ENCODE measurements at regions not wholly inside any gene's neighbourhood (a gene's known extent, or its start where the extent isn't known, plus 50 kb on each side); places are given as distances from the start of the nearest gene placed in this dataset.
"Not testable (repeated sequence)": the region's sequence is repeated elsewhere in the genome, so short reads cannot be mapped to it uniquely, and the experiment has no call there.

- DNase-seq (ENCODE audit: low read depth in 2 of 2): no peak
Observed at GRCh38 chr5:142542078-142542477, 143.8 kb downstream of the FGF1 start.

DNA sequence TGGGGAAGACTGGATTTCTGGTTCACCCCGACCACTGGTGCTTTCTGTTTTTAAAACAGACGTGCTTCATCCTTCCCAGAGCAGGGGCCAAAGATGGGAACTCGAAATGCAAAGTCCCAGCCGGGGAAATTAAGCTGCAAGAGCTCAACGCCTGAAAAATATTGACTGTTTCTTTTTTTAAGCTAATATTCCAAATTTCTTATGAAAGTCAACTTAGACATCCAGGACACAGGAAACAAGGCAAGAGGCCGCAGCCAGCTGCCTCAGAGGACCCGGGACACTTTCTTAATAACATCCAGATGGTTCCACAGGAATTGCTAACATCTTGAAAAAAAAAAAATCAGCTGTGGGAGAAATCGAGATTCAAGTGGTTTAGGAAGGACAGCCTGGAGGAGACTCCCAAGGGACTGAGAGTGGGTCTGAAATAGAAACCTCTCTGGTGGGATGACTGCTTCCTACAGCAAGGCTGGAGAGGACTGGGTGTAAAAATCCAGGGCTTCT lies 144.9 kb downstream of the FGF1 start:
- DNase-seq (ENCODE audit: low read depth in 2 of 2): no peak

DNA sequence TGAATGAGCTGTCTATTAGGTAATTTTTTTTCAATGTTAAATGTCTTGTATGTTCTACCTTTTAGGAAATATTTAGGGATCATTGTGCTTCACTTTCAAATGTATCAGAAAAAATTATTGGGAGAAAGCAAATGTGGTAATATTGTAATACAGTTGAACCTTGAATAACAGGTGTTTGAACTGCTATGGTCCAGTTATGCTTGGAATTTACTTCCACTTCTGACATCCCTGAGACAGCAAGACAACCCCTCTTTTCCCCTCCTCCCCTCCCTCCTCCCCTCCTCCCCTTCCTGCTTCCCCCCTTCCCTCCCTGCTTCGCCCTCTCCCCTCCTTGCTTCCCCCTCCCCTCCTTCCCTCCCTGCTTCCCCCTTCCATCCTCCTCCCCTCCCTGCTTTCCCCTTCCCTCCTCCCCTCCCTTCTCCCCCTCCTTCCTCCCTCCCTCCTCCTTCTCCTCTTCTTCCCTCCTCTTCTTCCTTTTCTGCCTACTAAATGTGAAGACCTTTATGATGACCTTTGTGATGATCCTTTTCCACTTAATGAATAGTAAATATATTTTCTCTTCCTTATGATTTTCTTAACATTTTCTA lies 146.6 kb downstream of the FGF1 start:
- DNase-seq (ENCODE audit: low read depth in 2 of 2): no peak

- DNase-seq (ENCODE audit: low read depth in 2 of 2): no peak
Observed at GRCh38 chr5:142537938-142538337, 148.0 kb downstream of the FGF1 start.

DNA sequence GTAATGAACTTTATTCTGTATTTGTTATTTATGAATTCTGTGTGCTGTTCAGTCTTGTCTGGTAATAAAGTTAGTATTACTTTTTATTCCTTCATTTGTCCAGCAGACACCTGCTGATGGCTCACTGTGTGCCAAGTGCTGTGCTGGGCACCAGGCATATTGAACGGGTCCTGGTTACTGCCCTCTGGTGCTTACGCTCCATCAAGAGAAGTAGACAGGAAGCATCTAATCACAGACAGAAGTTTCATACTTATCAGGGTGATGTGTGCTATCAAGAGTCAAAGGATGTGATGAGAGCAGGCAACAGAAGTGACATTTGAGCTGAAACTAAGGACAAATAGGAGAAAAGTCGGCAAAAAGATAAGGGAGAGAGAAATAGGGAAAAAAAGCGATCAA lies 153.1 kb downstream of the FGF1 start:
- DNase-seq (ENCODE audit: low read depth in 2 of 2): no peak

DNA sequence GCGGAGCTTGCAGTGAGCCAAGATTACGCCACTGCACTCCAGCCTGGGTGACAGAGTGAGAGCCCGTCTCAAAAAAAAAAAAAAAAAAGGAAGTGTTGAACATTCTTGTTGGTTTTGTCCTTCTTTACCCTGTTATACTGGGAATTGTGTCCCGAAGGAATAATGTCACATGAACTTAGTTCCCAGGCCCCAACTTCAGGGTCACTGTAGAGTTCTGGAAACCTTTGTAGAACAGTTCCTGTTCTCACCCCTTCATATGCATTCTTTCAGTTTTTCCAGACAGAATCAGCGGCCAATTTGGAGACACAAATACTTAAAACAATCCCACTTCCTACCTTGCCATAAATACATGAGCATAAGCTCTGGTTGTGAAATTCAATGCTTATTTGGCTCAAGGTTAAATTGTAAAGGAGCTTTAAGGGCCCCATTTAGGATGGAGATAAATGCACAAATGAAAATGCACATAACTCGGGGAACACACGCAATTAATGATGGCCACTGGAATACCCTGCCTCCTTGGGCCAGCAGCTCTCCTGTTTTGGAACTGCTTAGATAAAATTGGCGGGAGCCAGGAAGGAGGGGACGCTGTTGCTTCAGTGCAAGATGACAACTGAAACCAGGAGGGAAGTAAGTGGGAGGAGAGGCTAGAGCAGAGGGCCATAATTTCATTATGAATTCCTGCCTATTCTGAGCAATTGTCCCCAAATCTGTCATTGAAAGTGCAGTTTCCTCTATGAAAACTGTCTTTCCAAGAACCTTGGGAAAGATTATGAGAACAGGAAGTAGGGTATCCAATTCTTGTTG lies 153.7 kb downstream of the FGF1 start:
- DNase-seq (ENCODE audit: low read depth in 2 of 2): no peak

GRCh38 chr5:142530904-142531303 lies 155.0 kb downstream of the FGF1 start:
- DNase-seq (ENCODE audit: low read depth in 2 of 2): no peak

GRCh38 chr5:142529626-142530278 lies 156.1 kb downstream of the FGF1 start:
- no peak for DNase-seq (ENCODE audit: low read depth in 2 of 2)

DNA sequence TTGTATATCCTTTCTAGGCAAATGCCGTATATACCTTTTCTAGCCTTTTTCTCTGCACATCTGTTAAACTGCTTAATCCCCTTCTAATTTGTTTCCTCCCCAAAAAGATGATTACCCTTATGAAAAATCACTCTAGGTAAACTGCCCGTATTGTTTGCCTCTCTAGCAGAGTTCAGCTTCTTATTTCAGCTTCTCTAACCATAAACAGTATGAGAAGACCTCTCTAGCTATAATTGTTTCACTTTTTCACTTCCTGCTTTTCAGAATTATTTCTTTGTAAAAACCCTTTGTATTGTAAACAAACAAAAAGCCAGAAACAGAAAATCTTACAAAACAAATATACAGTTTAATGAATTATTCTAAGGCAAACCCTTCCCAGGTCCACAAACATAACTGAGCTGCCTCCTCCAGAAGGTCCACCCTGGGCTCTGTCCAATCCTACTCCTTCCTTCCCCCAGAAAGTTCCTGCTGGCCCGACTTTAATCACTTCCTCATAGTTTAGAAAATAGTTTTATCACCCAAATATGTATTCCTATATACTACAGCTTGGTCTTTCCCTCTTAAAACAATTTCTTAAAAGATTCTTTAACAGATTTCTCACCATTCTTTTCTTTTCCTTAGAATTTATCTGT lies 158.1 kb downstream of the FGF1 start:
- no peak for DNase-seq (ENCODE audit: low read depth in 2 of 2)

DNA sequence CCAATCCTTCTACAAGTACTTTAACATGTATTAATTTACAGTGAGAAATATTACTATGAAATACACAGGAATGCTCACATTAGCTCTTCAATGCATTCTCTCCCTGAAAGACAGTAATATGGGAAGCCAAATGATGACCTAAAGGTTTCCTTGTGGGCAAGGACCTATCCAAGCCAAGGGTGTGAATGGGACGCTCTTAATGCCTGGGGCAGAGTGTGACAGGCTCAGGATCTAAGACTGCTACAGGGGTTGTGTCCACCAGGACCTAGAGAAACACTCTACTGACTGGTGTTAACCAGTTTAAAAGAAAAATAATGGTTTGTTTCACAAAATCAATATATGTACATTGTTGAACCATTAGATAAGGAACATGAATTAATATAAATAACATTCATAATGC lies 158.7 kb downstream of the FGF1 start:
- no peak for DNase-seq (ENCODE audit: low read depth in 2 of 2)

GRCh38 chr5:142522983-142523382 lies 162.9 kb downstream of the FGF1 start:
- no peak for DNase-seq (ENCODE audit: low read depth in 2 of 2)

DNA sequence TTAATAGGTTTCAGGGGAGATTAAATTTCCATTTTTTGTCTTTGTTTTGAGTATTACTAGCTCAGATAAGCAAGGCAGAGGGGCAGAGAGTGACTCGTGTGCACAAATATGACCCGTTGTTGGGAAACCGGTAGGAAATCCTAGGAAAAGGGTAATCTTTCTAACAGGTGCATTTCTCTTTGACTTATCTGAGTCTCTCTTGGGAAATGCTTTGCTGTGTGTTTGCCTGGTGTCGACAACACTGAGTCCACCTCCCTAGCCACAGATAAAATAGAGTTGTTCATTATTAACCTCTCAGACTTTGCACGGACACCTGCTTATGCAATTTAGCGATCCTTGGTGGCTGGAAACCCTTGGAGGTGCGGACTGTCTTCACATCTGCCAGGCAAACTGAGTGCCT lies 164.2 kb downstream of the FGF1 start:
- no peak for DNase-seq (ENCODE audit: low read depth in 2 of 2)

DNA sequence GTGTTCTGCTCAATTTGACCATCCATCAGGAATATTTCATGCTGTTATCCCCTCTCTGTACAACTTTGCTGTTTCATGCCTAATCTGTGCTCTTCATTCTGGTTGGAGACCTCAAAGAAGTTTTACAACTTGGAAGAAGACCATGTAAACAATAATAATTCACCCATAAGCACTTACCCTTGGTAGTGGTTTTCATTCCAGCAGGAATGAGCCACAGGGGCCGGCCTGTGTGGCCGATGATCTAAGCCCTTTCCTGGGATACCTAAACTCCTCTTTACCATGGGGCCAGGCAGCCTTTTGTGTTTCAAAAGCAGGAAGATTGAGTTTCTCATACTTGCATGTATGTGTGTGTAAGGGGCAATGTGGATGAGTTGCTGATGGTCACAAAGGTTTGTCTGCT lies 165.0 kb downstream of the FGF1 start:
- no peak for DNase-seq (ENCODE audit: low read depth in 2 of 2)

- DNase-seq (ENCODE audit: low read depth in 2 of 2): not testable (repeated sequence)
Observed at GRCh38 chr5:142519913-142520312, 166.0 kb downstream of the FGF1 start.

GRCh38 chr5:142517840-142518239 lies 168.1 kb downstream of the FGF1 start:
- no peak for DNase-seq (ENCODE audit: low read depth in 2 of 2)

- DNase-seq (ENCODE audit: low read depth in 2 of 2): no peak
Observed at GRCh38 chr5:142516732-142517131, 169.2 kb downstream of the FGF1 start.

DNA sequence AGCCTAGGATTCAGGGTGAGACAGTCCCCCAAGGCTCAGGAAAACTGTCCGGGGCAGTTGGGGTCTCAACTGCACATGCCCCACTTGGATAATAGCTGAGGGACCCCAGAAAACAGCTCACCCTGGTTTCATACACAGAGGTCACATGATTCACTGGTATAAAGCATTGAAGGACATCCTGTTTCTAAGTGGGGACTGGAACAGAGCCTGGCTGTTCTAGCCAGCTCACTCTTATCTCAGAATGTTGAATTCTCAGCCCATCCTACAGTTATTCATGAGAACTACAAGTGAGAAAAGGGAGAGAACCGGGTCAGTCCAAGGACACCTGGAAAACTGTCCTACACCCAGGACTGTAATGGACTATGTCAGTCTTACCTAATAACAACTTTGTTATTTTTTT lies 170.9 kb downstream of the FGF1 start:
- no peak for DNase-seq (ENCODE audit: low read depth in 2 of 2)

- DNase-seq (ENCODE audit: low read depth in 2 of 2): no peak
Observed at GRCh38 chr5:142514196-142514595, 171.7 kb downstream of the FGF1 start.

DNA sequence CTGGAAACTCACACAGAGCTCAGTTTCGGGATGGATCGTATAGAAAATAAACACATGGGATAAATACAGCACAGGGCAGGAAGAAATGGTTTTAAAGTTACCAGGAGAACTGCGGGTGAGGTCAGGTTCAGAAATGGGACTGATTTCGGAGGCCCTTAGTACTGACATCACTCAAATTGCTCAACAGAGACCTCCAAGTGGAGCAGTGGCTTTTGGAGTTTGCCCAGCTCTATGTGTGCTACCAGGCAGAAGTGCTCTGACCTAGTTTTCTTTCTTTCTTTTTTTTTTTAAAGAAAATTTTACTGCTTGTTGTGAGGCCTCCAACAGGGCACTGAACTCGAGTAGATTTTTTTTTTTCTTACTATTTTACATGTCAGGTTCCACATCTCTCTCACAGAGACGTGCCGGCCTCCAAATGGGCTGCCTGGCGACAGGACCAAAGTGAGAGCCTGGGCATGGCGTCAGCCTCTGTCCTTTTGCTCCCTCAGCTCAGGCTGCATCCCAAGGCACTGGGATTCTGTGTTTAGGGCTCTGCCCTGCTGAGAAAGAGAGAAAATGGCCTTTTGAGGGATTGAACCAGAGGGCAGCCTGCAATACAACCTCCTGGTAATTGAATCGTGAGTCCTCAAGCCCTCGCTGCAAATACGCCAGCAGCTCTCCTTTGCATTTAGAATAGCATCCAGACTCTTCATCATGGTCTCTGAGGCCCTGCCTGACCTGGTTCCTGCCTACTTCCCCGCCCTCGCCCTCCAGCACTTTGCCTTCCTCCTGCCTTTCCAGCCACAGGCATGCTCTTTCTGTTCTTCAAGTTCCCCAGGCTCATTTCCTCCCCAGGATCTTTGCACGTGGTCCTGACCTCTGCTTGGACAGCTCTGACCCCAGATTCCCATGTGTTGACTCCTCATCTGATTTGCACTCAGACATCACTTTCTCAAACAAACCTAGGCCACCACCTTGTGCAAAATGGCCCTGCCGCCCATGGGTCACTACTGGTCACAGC lies 173.5 kb downstream of the FGF1 start:
- DNase-seq (ENCODE audit: low read depth in 2 of 2): no peak

DNA sequence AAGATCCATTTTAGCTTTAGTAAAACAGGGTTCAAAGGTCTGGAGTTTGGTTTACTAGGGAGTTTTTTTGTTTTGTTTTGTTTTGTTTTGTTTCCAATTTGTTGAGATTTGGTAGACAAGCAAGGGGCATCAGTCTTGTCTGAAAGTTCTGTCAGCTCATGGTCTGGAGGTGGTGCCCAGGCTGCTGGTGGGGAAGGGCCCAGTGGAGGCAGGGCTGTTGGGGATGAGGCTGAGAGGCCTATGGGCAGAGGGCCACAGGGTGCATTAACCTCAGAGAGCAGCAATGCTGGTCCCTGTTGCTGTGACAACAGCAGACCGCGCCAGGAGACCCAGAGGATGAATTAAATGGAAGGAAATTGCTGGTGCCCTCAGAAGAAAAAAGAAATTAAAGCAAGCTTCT lies 174.5 kb downstream of the FGF1 start:
- DNase-seq (ENCODE audit: low read depth in 2 of 2): no peak

DNA sequence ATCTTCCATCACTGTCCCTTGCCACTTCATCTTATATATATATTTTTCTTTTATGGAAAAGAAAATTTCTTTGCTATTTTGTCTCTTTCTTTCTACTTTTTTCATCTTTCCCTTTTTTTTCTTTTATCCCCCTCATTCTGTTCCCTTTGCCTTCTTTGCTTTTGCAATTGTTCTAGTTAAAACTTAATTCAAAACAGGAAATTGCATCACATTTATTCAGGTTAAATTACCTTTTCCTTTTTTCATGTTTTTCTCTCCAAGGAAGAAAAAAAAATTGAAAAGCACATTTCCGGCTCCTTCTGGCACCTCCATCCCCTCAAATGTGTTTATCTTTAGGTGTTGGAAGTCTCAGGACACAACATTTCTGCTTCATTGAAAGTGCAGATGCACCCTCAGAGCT lies 176.9 kb downstream of the FGF1 start:
- no peak for DNase-seq (ENCODE audit: low read depth in 2 of 2)
